Activated CD4-positive, alpha-beta T cell treated with anti-CD3 and anti-CD28 coated beads, Interleukin-2, amount 10 ng/mL, durations not matched to agents 7 days and 5 days (primary cell): ENCODE measurements at regions not wholly inside any gene's neighbourhood (a gene's known extent, or its start where the extent isn't known, plus 50 kb on each side); places are given as distances from the start of the nearest gene placed in this dataset.
"Not testable (repeated sequence)": the region's sequence is repeated elsewhere in the genome, so short reads cannot be mapped to it uniquely, and the experiment has no call there.

Experiments
- CTCF ChIA-PET: fragments of 350-600 bp; sonication (Branson Sonifier 250); formaldehyde crosslinking; loops from one replicate; lab custom pipeline; 2021; ENCODE audit warnings: antibody characterized with exemption; lab: Charles Lee
- POLR2A ChIA-PET: fragments of 350-600 bp; sonication (Branson Sonifier 250); formaldehyde crosslinking; loops from one replicate; lab custom pipeline; 2021; ENCODE audit warnings: antibody characterized with exemption; lab: Charles Lee
- DNase-seq: peaks from one replicate; pipeline ENCODE4 v3.0.0-alpha.2; 2020
- H3K27ac Mint-ChIP-seq: one replicate; pipeline ENCODE4 v1.8.0; 2021; ENCODE audit warnings: mild to moderate bottlenecking, moderate library complexity, mixed read lengths
- H3K27me3 Mint-ChIP-seq: one replicate; pipeline ENCODE4 v1.8.0; 2021; ENCODE audit warnings: mixed read lengths
- H3K36me3 Mint-ChIP-seq: one replicate; pipeline ENCODE4 v1.8.0; 2021; ENCODE audit warnings: low read depth, mixed read lengths
- H3K4me1 Mint-ChIP-seq: one replicate; pipeline ENCODE4 v1.8.0; 2021; ENCODE audit warnings: mixed read lengths
- H3K4me3 Mint-ChIP-seq: one replicate; pipeline ENCODE4 v1.8.0; 2021; ENCODE audit warnings: mild to moderate bottlenecking, moderate library complexity, mixed read lengths
- H3K9me3 Mint-ChIP-seq: one replicate; pipeline ENCODE4 v1.8.0; 2021; ENCODE audit warnings: mixed read lengths

DNA sequence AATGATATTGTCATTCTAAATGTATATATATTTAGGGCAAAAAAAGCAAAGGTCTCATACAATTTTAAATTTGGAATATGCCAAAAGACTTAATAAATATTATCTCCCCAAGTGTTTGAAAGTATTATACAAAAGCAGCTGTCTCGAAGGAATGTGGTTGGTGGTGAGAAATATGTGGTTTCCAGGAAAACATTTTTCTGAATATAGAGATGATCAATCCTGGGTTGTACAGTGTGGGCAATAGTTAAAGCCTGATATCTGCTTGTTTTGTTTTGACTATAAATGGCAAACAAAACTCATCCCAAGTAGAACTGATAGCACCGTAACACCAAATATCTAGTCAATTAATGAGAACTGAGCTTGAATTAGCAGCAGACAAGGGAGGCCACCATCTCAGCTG, 391.8 kb upstream of the CD180 start:
- Mint-ChIP-seq H3K27ac (no peak overlapping the region), H3K27me3 (no peaks in the 10 kb centered on the region), H3K4me3 (no peak overlapping the region), H3K4me1 (peaks cover 1% of the 10 kb centered on the region), H3K36me3 (no peaks in the 10 kb centered on the region), H3K9me3 (no peaks in the 10 kb centered on the region)
- ChIA-PET POLR2A (no interaction called here), CTCF (no interaction called here)
- no peak for DNase-seq

DNA sequence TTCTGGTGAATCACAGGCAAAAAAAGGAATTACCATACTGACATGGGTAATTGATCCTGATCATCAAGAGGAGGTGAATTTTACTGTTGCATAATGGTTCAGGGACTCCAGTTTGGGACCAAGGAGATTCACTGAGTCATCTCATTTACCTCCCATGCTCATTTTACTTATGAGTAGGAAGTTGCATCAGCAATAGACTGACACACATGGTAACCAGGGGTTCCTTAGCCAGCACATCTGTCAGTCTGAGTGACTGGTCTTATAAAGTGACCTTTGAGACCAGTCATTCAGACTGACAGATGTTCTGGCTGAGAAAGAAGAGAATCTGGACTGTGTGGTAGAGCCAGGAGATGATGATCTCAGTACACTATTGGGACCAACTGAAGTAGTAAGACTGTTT, 384.6 kb upstream of the CD180 start:
- ChIA-PET POLR2A (no interaction called here), CTCF (interaction anchor here (0.6 kb wide), 1 partner anchor 77 kb away, joined by 3 read pairs; no protein-coding TSS in a partner anchor)
- H3K9me3 Mint-ChIP-seq, result peaks cover 1% of the 10 kb centered on the region
- H3K36me3 Mint-ChIP-seq, result no peaks in the 10 kb centered on the region
- no peak for DNase-seq
- H3K27me3 Mint-ChIP-seq, result no peaks in the 10 kb centered on the region
- H3K27ac Mint-ChIP-seq, result no peak overlapping the region
- no peaks in the 10 kb centered on the region for H3K4me1 Mint-ChIP-seq
- H3K4me3 Mint-ChIP-seq, result no peak overlapping the region

DNA sequence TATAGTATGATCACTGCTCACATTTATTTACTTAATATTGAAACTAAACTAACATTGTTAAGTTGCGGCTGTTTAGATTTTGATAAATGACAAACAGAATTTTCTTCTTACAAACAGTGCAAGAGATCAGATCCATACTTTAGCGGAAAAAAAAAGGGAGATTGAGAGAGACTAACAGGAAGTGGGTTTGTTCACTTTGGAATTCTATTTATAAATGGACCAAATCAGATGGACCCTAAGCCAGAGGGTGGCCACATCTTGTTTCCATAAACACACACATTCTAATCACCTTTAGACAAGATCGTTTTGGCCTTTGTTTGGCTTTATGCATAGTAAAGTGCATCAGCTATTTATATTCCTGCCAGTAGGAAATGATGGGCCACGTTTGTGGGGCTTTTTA, 381.4 kb upstream of the CD180 start:
- H3K27me3 Mint-ChIP-seq, result peaks cover 8% of the 10 kb centered on the region
- H3K4me1 Mint-ChIP-seq, result no peaks in the 10 kb centered on the region
- POLR2A ChIA-PET, result no interaction called here
- DNase-seq, result no peak
- H3K9me3 Mint-ChIP-seq, result peaks cover 21% of the 10 kb centered on the region
- peaks cover 10% of the 10 kb centered on the region for H3K36me3 Mint-ChIP-seq
- no peak overlapping the region for H3K27ac Mint-ChIP-seq
- CTCF ChIA-PET, result no interaction called here
- H3K4me3 Mint-ChIP-seq, result no peak overlapping the region

DNA sequence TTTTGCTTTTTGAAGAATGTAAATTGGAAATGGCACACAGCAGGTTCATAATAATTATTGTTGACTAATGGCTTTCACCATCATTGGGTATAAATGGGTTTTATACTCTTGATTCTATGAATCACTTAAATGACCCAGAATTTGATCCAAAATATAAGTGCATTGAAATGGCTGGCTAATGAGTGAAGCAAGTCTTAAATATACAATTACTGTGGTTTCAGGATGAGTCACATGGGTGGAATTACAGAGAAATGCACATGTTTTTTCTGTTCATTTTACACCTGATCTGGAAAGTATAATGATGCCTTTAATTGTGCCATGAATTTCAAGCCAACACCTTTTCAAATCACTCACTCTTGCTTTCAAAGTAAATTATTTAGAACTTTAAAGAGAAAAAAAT, 380.8 kb upstream of the CD180 start:
- H3K36me3 Mint-ChIP-seq, result peaks cover 10% of the 10 kb centered on the region
- no peak for DNase-seq
- POLR2A ChIA-PET, result no interaction called here
- H3K4me3 Mint-ChIP-seq, result no peak overlapping the region
- CTCF ChIA-PET, result no interaction called here
- H3K4me1 Mint-ChIP-seq, result no peaks in the 10 kb centered on the region
- H3K9me3 Mint-ChIP-seq, result peaks cover 23% of the 10 kb centered on the region
- peaks cover 8% of the 10 kb centered on the region for H3K27me3 Mint-ChIP-seq
- no peak overlapping the region for H3K27ac Mint-ChIP-seq

DNA sequence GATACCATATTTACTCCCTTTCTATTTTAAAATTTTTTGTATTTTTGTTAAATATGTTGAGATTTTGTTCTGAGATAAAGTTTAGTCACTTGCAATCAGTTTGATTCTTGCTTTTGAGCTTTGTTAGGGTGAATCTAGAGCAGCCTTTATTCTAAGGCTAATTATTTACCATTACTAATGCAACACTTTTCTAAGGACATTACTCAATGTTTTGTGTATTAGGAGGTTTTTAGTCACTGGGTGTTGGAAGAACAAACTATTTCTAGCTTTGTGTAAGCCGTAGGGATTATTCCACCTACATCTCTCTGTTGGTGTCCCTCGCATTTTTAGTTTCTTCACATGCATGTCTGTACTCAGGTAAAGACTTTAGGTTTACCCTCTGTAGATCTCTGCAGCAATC, 379.5 kb upstream of the CD180 start:
- DNase-seq, result no peak
- H3K9me3 Mint-ChIP-seq, result peaks cover 23% of the 10 kb centered on the region
- peaks cover 8% of the 10 kb centered on the region for H3K27me3 Mint-ChIP-seq
- CTCF ChIA-PET, result no interaction called here
- no peak overlapping the region for H3K27ac Mint-ChIP-seq
- POLR2A ChIA-PET, result no interaction called here
- H3K4me3 Mint-ChIP-seq, result no peak overlapping the region
- no peaks in the 10 kb centered on the region for H3K4me1 Mint-ChIP-seq
- peaks cover 10% of the 10 kb centered on the region for H3K36me3 Mint-ChIP-seq

DNA sequence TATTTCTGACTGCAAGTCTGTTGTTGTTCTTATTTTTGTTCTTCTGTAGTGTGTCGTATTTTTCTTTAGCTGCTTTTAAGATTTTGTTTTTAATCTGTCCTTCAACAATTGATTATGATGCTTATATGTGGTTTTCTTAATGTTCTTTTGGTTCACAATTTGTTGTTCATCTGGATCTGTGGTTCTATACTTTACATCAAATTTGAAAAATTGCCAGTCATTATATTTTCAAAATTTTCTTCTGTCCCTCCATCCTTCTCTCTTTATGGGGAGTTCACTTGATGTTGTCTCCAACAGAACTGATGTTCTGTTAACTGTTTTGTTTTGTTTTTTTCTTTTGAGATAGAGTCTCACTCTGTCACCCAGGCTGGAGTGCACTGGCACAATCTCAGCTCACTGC, 378.5 kb upstream of the CD180 start:
- ChIA-PET POLR2A (no interaction called here), CTCF (no interaction called here)
- Mint-ChIP-seq H3K27me3 (peaks cover 8% of the 10 kb centered on the region), H3K4me1 (no peaks in the 10 kb centered on the region), H3K9me3 (peaks cover 22% of the 10 kb centered on the region), H3K27ac (no peak overlapping the region), H3K4me3 (no peak overlapping the region), H3K36me3 (peaks cover 10% of the 10 kb centered on the region)
- no peak for DNase-seq

DNA sequence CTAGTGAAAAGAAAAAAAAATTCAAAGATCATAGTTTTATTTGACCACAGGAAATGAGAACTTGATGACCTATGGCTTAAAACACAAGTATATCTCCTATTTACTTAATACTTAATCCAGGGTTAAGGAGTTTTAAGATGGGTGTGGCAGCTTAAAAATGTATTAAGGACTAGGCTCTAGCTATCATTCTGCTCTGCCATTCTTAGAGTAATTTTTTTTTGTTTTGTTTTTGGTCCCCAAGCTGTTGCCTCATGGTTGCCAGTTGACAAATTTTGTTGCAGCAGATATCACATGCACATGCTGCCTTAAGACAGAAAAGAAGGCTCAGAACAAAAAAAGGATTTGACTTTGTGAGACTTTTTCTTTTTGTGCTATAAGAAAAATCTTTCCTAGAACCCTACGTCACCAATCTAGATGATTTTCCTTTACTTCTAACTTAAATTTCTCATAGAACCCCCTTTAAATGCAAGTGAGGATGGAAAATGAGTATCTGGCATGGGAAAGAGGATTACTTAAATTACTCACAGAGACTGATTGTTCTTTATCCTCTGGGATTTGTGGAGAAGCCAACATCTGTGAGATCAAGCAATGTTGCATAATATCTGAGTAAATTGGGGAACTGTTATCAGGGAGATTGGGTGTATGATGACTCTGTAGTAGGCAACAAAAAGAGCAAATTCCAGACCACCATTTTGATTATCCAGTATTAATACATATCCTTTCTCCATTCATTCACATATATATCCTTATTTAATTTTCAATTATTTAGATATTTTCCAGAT, 364.7 kb upstream of the CD180 start:
- H3K36me3 Mint-ChIP-seq, result no peaks in the 10 kb centered on the region
- no peak for DNase-seq
- peaks cover 4% of the 10 kb centered on the region for H3K4me1 Mint-ChIP-seq
- peaks cover 19% of the 10 kb centered on the region for H3K9me3 Mint-ChIP-seq
- H3K4me3 Mint-ChIP-seq, result no peak overlapping the region
- ChIA-PET POLR2A (interaction anchor here (0.7 kb wide), 1 partner anchor 408 kb away, joined by 4 read pairs; no protein-coding TSS in a partner anchor), CTCF (interaction anchor here (0.8 kb wide), 1 partner anchor 652 kb away, joined by 3 read pairs; no protein-coding TSS in a partner anchor)
- H3K27ac Mint-ChIP-seq, result no peak overlapping the region
- peaks cover 3% of the 10 kb centered on the region for H3K27me3 Mint-ChIP-seq

DNA sequence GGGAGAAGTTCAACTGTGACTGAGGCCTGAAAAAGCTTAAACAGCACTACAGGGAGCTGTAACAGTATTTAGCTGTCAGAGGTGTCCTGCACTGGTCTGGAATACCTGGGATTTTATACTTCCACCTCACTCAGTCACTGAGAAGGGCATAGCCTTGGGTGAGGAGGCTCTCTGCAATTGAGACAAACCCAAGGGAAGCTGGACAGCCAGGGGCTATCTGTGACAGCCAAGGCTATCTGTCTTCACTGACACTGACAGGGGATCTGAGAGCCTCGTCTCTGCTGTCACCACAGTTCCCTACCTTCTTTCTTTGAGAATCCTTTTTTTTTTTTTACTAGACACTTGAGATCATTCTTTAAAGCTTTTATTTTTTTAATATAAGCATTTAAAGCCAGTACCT, 356.2 kb upstream of the CD180 start:
- ChIA-PET POLR2A (no interaction called here), CTCF (no interaction called here)
- H3K9me3 Mint-ChIP-seq, result peaks cover 4% of the 10 kb centered on the region
- H3K36me3 Mint-ChIP-seq, result no peaks in the 10 kb centered on the region
- H3K4me1 Mint-ChIP-seq, result peaks cover 9% of the 10 kb centered on the region
- no peak overlapping the region for H3K4me3 Mint-ChIP-seq
- DNase-seq, result no peak
- no peaks in the 10 kb centered on the region for H3K27me3 Mint-ChIP-seq
- H3K27ac Mint-ChIP-seq, result no peak overlapping the region

DNA sequence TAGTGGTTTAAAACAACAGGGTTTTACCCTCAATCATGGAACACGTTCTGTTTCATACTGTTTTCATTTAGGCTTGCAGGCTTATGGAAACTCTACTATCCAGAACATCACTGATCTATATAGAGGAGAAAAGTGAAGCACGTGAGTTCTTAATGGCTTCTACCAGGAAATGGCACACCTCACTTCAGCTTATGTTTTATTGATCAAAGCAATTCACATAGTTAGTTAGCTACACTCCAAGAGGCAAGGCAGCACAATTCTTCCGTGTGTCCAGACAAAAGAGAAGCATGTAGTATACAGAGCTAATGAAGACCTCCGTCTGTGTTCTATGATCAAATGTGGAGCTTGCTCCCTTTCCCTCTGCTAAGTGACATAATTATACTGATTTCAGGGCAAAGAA, 353.3 kb upstream of the CD180 start:
- DNase-seq, result no peak

DNA sequence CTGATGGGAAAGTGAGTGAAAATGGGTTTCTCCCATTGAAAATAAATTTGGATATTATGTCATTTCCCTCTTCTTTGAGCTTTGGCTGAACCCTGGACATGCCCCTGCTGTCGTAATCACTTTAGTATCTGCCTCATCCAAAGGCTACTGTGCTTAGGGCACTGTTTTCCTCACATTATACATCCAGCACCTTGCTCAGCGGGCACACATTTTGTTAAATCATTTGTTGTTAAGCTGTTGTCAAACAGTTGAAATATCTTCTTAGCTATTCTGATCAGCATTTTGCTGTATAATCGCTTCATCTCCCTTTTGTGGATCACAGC, 352.7 kb upstream of the CD180 start:
- Mint-ChIP-seq H3K4me3 (no peak overlapping the region), H3K4me1 (peaks cover 10% of the 10 kb centered on the region), H3K9me3 (peaks cover 4% of the 10 kb centered on the region), H3K27ac (no peak overlapping the region), H3K36me3 (no peaks in the 10 kb centered on the region), H3K27me3 (no peaks in the 10 kb centered on the region)
- CTCF ChIA-PET, result no interaction called here
- POLR2A ChIA-PET, result no interaction called here
- no peak for DNase-seq

More for the DNA sequence above, 353.3 kb upstream of the CD180 start:
- H3K27me3 Mint-ChIP-seq, result no peaks in the 10 kb centered on the region
- no peak overlapping the region for H3K27ac Mint-ChIP-seq
- POLR2A ChIA-PET, result no interaction called here
- CTCF ChIA-PET, result no interaction called here
- no peak overlapping the region for H3K4me3 Mint-ChIP-seq
- no peaks in the 10 kb centered on the region for H3K36me3 Mint-ChIP-seq
- peaks cover 10% of the 10 kb centered on the region for H3K4me1 Mint-ChIP-seq
- H3K9me3 Mint-ChIP-seq, result peaks cover 4% of the 10 kb centered on the region

DNA sequence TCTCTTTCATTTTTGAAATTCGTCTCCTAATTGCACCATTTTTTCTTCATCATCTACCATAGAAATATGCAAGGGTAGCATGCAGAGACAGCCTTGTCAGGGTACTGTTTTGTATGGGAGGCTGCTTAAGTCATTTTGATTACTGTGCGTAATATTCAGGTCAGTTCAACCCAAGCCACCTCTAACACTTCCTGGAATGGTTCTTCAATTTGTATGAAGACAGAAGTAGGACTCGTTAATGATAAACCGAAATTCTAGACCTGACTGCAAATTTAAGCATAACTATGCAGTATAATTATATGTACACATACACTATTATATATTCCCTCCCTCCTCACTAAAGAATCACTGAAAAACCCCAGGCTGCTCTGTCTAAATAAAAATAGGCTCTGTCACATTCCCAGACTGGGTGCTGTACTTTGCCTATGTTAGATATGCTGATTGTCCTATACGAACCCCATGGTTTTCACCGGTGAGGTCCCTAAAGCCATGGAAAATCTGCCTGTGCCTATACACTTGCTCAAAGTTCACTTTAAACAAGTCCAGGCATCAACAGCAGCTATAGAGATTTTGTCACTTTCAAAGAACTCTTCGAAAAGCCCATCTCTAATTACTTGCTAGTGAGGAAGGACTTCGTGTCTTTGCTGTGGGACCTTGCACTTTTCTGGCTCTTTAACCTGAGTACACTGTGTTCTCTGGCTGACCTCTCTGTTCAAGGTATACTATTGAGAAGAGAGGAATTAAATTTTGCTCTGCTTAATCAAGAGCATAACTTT, 352.1 kb upstream of the CD180 start:
- H3K4me3 Mint-ChIP-seq, result no peak overlapping the region
- no peak for DNase-seq

DNA sequence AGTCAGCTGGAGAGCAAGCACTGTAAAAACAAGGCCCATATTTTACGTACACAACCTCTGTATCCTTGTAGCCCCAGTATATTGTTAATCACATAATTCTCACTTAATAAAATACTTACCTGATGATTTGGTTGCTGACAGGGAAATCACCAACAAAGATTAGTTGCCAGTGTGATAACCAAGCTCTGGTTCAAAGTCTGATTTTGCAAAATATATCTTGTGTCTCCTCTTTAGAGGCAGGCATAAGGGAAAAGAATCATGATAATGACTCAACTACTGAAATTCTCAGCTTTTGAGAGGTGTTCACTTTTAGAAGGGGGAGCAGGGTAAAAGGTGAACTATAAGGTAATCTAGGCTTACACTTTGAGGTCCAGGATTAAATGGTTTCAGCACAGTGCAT, 351.1 kb upstream of the CD180 start:
- H3K4me1 Mint-ChIP-seq, result peaks cover 10% of the 10 kb centered on the region
- ChIA-PET POLR2A (no interaction called here), CTCF (no interaction called here)
- no peak overlapping the region for H3K4me3 Mint-ChIP-seq
- H3K36me3 Mint-ChIP-seq, result no peaks in the 10 kb centered on the region
- no peaks in the 10 kb centered on the region for H3K27me3 Mint-ChIP-seq
- DNase-seq, result no peak
- no peak overlapping the region for H3K27ac Mint-ChIP-seq
- peaks cover 4% of the 10 kb centered on the region for H3K9me3 Mint-ChIP-seq

More for the DNA sequence above, 352.1 kb upstream of the CD180 start:
- Mint-ChIP-seq H3K9me3 (peaks cover 4% of the 10 kb centered on the region), H3K27me3 (no peaks in the 10 kb centered on the region), H3K36me3 (no peaks in the 10 kb centered on the region), H3K27ac (peak overlapping the region; percentile 57), H3K4me1 (peaks cover 10% of the 10 kb centered on the region)
- CTCF ChIA-PET, result no interaction called here
- POLR2A ChIA-PET, result no interaction called here

DNA sequence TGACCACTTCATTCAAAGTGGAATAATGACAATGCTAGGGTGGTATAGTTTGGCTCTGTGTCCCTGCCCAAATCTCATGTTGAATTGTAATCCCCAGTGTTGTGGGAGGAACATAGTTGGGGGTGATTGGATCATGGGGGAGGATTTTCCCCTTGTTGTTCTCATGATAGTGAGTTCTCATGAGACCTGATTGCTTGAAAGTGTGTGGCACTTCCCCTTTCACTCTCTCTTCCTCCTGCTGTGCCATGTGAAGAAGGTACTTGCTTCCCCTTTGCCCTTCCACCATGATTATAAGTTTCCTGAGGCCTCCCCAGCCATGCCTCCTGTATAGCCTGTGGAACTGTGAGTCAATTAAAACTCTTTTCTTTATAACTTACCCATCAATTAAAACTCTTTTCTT, 348.3 kb upstream of the CD180 start:
- DNase-seq, H3K27me3 Mint-ChIP-seq, H3K4me3 Mint-ChIP-seq, POLR2A ChIA-PET, H3K36me3 Mint-ChIP-seq, CTCF ChIA-PET, H3K9me3 Mint-ChIP-seq, H3K27ac Mint-ChIP-seq: not testable (repeated sequence)
- peaks cover 12% of the 10 kb centered on the region for H3K4me1 Mint-ChIP-seq
